ENCODE measurements at regions not wholly inside any gene's neighbourhood (a gene's known extent, or its start where the extent isn't known, plus 50 kb on each side); places are given as distances from the start of the nearest gene placed in this dataset.

DNA sequence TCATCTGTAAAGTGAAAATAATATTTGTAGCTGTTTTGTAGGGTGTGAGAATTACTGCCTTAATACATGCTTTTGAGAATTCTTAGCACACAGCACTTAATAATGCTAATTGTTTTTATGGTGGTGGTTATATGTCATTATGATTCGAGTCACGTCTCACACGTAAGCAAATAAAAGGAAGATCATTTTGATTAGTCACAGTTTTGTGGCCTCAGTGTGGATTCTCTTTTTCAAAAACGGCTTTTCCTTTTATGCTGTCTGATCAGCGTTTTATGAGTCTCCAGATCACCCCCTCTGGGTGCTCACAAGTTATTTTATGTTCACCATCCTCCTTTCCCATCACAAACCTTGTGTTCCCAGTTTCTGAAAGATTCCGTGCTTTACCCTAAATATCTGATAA, 255.6 kb upstream of the CNTN4 start:
- Mint-ChIP-seq H3K9me3 (no peaks in the 10 kb centered on the region), H3K4me1 (no peaks in the 10 kb centered on the region), H3K27me3 (no peaks in the 10 kb centered on the region), H3K36me3 (no peaks in the 10 kb centered on the region), H3K4me3 (no peak overlapping the region), H3K27ac (no peak overlapping the region)
- ATAC-seq (ENCODE audit: low read depth) (no peak), DNase-seq (ENCODE audit: low spot score in 2 of 2) (no peak)

DNA sequence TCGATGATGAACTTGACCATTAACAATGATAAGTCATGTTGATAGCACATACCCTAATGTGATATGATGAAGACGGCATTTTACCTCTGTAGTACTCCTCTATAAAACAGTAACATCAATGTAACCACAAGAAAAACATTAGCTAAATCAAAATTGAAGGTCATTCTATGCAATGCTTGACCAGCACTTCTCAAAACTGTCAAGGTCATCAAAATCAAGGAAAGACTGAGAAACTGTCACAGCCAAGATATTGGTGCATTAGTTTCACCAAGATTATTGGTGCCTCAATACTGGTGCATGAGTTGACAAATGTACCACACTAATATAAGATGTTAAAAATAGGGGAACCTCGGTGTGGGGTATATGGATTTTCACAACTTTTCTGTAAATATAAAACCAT, 251.1 kb upstream of the CNTN4 start:
- no peak overlapping the region for H3K4me3 Mint-ChIP-seq
- H3K9me3 Mint-ChIP-seq = no peaks in the 10 kb centered on the region
- no peaks in the 10 kb centered on the region for H3K27me3 Mint-ChIP-seq
- ATAC-seq (ENCODE audit: low read depth) (no peak), DNase-seq (ENCODE audit: low spot score in 2 of 2) (no peak)
- no peaks in the 10 kb centered on the region for H3K4me1 Mint-ChIP-seq
- no peaks in the 10 kb centered on the region for H3K36me3 Mint-ChIP-seq
- H3K27ac Mint-ChIP-seq = no peak overlapping the region

DNA sequence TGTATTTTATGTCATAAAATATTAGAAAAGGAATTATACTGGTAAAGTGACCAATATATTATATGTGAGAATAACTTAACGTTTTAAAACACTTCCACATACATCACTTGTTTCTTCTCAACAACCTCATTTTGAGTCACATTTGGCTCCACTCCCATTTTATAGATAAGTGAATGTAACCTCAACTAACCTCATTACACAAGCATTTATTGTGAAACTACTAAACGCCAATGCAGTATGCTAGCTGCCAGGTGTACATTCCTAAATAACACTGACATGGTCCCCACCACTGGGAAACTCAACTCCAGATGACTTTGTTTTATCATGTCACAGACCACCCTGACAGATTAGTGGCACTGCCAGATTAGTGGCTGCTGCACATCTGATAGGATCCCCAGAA, 249.7 kb upstream of the CNTN4 start:
- Mint-ChIP-seq H3K4me1 (no peaks in the 10 kb centered on the region), H3K27ac (no peak overlapping the region), H3K27me3 (no peaks in the 10 kb centered on the region), H3K4me3 (no peak overlapping the region), H3K36me3 (no peaks in the 10 kb centered on the region), H3K9me3 (no peaks in the 10 kb centered on the region)
- DNase-seq (ENCODE audit: low spot score in 2 of 2) (no peak), ATAC-seq (ENCODE audit: low read depth) (no peak)

DNA sequence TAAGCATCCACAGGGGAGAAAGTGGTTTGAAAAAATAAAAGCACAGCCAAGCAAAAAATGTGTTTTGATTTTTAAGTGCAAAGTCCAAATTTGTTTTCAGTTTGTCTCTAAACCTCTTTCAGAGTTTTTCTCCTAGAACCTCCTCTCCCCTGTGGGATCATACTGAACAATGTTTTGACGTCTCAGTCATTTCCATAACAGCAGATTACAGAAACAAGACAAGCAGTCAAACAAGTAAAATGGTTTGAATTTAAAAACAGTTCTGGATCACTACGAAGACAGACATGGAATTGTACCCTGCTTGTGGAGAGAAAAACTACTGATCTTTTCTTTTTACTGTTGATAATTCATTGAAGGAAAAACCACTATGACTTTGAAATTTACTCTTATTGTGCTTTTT, 245.7 kb upstream of the CNTN4 start:
- no peaks in the 10 kb centered on the region for H3K4me1 Mint-ChIP-seq
- H3K27ac Mint-ChIP-seq = no peak overlapping the region
- no peak overlapping the region for H3K4me3 Mint-ChIP-seq
- H3K27me3 Mint-ChIP-seq = no peaks in the 10 kb centered on the region
- DNase-seq (ENCODE audit: low spot score in 2 of 2) (no peak), ATAC-seq (ENCODE audit: low read depth) (no peak)
- no peaks in the 10 kb centered on the region for H3K9me3 Mint-ChIP-seq
- H3K36me3 Mint-ChIP-seq = no peaks in the 10 kb centered on the region

DNA sequence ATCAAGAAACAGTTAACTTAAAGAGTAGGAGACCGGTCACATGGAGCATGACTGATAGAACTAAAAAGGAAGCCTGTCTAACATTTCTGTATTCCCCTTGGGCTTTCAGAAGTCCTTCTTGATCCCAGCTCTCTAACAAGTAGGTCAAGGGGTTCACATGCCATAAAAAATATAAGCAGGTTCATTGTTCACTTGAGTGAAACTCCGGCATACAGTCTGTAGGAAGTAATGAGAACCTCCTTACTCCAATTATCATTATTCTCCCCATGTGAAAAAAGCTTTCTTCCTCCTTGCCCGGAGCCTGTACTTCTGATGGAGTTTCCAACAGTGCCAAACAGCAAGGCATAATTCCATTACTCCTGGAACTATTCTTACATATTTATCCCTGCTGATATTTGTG, 242.8 kb upstream of the CNTN4 start:
- no peaks in the 10 kb centered on the region for H3K4me1 Mint-ChIP-seq
- no peaks in the 10 kb centered on the region for H3K9me3 Mint-ChIP-seq
- no peak for DNase-seq (ENCODE audit: low spot score in 2 of 2)
- ATAC-seq (ENCODE audit: low read depth) = no peak
- H3K27me3 Mint-ChIP-seq = no peaks in the 10 kb centered on the region
- H3K27ac Mint-ChIP-seq = no peak overlapping the region
- H3K4me3 Mint-ChIP-seq = no peak overlapping the region
- no peaks in the 10 kb centered on the region for H3K36me3 Mint-ChIP-seq

DNA sequence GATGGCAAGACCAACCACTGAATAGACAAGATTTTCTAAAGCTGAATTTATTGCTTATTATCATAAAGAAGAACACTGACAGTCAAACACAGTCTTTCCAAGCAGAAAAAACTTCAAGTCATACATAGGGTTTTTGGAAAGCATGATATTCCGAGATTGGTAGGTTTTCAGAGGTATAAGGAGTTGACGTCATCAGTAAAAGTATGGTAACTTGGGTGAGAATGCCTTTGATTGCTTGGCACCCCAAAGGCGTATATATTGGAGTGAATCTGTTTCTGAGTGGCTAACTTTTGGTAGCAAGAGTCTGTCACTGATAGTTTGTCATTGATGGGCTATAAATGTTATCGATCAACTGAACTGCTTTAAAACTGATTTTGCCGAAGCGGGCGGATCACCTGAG, 227.9 kb upstream of the CNTN4 start:
- Mint-ChIP-seq H3K27ac (no peak overlapping the region), H3K36me3 (no peaks in the 10 kb centered on the region), H3K4me1 (no peaks in the 10 kb centered on the region), H3K27me3 (no peaks in the 10 kb centered on the region), H3K9me3 (peaks cover 3% of the 10 kb centered on the region), H3K4me3 (no peak overlapping the region)
- ATAC-seq (ENCODE audit: low read depth) (no peak), DNase-seq (ENCODE audit: low spot score in 2 of 2) (no peak)

DNA sequence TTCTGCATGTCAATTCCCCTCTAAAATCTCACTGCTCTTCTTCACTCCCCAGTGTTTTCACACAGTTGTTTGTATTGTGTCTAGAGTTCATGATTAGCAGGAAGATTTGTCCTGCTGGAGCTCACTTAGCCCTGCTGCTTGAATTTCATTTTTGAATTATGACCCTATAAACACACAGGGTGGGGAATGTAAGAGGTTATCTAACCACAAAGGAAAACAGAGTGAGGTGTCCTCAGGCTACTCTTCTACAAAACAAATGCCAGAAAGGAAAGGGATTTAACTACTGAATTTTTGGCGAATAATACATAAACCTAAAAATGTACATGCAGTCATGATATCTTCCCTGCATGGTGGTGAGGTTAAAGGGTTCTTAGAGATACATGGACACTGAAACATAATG, 215.1 kb upstream of the CNTN4 start:
- Mint-ChIP-seq H3K4me1 (no peaks in the 10 kb centered on the region), H3K27me3 (no peaks in the 10 kb centered on the region), H3K36me3 (no peaks in the 10 kb centered on the region), H3K9me3 (no peaks in the 10 kb centered on the region), H3K4me3 (no peak overlapping the region), H3K27ac (no peak overlapping the region)
- ATAC-seq (ENCODE audit: low read depth) (no peak), DNase-seq (ENCODE audit: low spot score in 2 of 2) (no peak)

DNA sequence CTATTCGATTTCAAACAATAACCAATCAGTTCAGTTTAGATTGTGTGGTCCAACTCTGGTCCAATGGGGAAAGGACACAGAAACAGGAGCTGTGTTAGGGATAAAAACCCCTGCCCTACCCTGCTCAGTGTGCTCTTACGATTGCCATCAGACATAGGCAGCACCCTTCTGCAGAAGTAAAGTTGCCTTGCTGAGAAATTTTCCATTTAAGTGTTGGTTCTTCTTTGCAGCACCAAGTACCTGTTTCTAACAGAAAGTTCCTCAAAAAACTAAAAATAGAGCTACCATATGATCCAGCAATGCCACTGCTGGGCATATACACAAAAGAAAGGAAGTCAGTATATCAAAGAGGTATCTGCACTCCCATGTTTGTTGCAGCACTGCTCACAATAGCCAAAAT, 206.2 kb upstream of the CNTN4 start:
- no peak overlapping the region for H3K27ac Mint-ChIP-seq
- peaks cover 13% of the 10 kb centered on the region for H3K9me3 Mint-ChIP-seq
- no peak overlapping the region for H3K4me3 Mint-ChIP-seq
- ATAC-seq (ENCODE audit: low read depth) (no peak), DNase-seq (ENCODE audit: low spot score in 2 of 2) (no peak)
- no peaks in the 10 kb centered on the region for H3K36me3 Mint-ChIP-seq
- H3K27me3 Mint-ChIP-seq = no peaks in the 10 kb centered on the region
- H3K4me1 Mint-ChIP-seq = no peaks in the 10 kb centered on the region

DNA sequence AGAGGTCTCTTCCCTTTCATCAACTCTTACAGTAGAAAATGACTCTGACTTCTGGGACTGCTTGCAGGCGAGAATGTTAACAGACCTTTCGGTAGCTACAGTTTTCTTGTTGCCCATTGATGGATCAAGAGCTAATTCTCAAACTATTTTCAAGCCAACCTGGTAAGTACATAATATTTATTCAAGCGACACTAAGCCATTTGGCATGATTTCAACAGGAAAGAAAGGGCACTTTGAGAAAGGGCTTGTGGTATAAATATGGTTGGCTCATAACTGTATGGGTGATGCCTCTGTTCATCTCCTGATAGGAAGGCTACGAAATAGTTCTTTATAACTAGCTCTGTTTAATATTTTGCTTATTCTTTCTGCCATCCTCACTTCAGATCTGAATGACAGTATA, 196.2 kb upstream of the CNTN4 start:
- ATAC-seq (ENCODE audit: low read depth) = no peak
- H3K9me3 Mint-ChIP-seq = peaks cover 3% of the 10 kb centered on the region
- H3K36me3 Mint-ChIP-seq = no peaks in the 10 kb centered on the region
- no peak overlapping the region for H3K27ac Mint-ChIP-seq
- H3K4me1 Mint-ChIP-seq = no peaks in the 10 kb centered on the region
- no peaks in the 10 kb centered on the region for H3K27me3 Mint-ChIP-seq
- H3K4me3 Mint-ChIP-seq = no peak overlapping the region
- no peak for DNase-seq (ENCODE audit: low spot score in 2 of 2)

DNA sequence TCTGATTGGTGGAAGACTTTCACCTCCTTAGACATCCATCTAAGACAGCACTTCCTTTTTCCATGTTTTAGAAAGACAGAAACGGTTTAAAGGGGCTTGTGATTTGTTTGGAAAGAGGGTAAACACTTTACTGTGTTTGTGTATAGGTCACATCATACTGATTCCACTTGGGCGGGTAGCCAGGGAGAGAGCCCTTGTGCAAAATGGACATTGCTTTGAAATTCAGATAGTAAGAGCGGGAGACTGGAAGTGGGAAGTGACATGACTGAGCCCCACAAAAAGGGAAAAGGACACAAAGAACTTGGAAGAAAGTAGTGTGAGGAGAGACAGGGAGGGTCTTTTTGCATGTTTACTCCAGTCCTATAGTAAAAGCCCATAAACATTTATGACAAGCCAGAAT, 195.6 kb upstream of the CNTN4 start:
- ATAC-seq (ENCODE audit: low read depth) (no peak), DNase-seq (ENCODE audit: low spot score in 2 of 2) (no peak)
- H3K9me3 Mint-ChIP-seq = peaks cover 3% of the 10 kb centered on the region
- no peaks in the 10 kb centered on the region for H3K27me3 Mint-ChIP-seq
- H3K36me3 Mint-ChIP-seq = no peaks in the 10 kb centered on the region
- H3K4me1 Mint-ChIP-seq = no peaks in the 10 kb centered on the region
- no peak overlapping the region for H3K4me3 Mint-ChIP-seq
- H3K27ac Mint-ChIP-seq = no peak overlapping the region

DNA sequence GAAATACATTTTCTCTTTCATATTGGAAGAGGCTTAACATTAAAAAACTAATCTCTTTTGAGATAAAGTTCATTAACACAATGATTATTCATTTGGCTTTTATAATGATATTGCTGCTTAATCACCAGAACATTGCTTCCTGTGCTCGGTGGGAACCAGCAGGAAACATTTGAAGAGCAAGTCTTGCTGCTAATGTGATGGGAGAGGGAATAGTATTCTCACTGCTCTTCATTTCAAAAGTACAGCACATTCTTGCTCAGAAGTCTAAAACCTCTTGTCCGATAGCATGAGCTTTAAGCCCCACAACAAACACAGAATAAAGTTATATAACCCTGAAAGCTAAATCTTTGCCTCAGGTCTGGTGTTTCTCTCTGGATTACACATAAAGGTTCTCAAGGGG, 190.8 kb upstream of the CNTN4 start:
- Mint-ChIP-seq H3K4me3 (no peak overlapping the region), H3K4me1 (no peaks in the 10 kb centered on the region), H3K9me3 (no peaks in the 10 kb centered on the region), H3K27ac (no peak overlapping the region), H3K27me3 (no peaks in the 10 kb centered on the region), H3K36me3 (no peaks in the 10 kb centered on the region)
- no peak for DNase-seq (ENCODE audit: low spot score in 2 of 2)
- ATAC-seq (ENCODE audit: low read depth) = no peak

DNA sequence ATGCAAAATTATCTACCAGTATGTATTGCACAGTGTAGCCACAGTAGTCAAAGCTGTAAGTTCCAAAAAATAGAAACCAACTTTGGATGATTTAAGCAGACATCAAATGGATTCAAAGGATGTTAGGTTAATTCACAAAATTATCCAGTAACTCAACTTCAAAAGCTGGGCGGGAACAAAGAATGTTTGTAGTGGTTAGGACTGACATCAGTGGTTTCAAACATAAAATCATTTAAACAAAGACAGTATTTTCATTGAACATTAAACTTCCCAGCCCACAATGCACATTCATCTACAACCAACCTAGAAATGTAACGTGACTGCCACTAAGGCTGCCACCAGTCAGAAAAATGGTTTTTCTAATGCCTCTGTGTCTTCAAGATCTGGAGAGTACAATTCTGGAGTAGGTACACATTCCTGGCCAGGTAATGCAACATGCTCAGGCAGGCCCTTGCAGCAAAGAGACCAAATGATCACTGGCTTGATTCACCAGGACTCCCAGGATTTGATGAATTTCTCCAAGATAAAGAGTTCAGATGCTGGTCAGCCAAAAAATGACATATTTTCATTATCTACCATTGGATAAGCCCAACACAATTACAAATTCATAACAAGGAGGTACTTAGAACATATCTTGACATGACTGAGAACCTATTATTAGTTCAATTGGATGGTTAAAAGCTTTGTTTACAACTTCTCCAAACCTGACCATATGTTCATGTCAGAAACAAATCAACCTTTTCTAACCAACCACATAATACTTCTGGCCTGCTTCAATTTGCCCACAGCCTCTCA, 189.8 kb upstream of the CNTN4 start:
- H3K27ac Mint-ChIP-seq = no peak overlapping the region
- no peaks in the 10 kb centered on the region for H3K4me1 Mint-ChIP-seq
- H3K9me3 Mint-ChIP-seq = no peaks in the 10 kb centered on the region
- no peak overlapping the region for H3K4me3 Mint-ChIP-seq
- ATAC-seq (ENCODE audit: low read depth) (no peak), DNase-seq (ENCODE audit: low spot score in 2 of 2) (no peak)
- H3K27me3 Mint-ChIP-seq = no peaks in the 10 kb centered on the region
- no peaks in the 10 kb centered on the region for H3K36me3 Mint-ChIP-seq

DNA sequence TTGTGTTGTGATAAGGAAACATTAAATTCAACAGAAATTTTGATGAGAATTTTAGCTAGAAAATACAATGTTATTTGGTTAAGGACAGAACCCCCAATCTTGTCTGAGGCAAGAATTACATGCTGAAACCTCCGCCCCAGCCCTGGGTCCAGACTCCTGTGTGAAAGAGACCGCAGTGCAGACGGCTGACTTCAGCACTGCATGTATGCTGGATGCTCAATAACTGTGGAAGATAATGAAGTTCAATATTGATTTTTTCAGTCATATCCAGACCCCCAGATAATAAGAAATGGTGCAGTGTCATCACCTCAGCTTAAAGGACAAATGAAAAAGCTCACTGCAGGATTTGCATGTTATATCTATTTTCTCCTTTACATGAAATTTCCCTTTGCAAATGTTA, 188.3 kb upstream of the CNTN4 start:
- Mint-ChIP-seq H3K4me3 (no peak overlapping the region), H3K27me3 (no peaks in the 10 kb centered on the region), H3K36me3 (no peaks in the 10 kb centered on the region), H3K27ac (no peak overlapping the region), H3K9me3 (peaks cover 4% of the 10 kb centered on the region), H3K4me1 (no peaks in the 10 kb centered on the region)
- DNase-seq (ENCODE audit: low spot score in 2 of 2) (no peak), ATAC-seq (ENCODE audit: low read depth) (no peak)

DNA sequence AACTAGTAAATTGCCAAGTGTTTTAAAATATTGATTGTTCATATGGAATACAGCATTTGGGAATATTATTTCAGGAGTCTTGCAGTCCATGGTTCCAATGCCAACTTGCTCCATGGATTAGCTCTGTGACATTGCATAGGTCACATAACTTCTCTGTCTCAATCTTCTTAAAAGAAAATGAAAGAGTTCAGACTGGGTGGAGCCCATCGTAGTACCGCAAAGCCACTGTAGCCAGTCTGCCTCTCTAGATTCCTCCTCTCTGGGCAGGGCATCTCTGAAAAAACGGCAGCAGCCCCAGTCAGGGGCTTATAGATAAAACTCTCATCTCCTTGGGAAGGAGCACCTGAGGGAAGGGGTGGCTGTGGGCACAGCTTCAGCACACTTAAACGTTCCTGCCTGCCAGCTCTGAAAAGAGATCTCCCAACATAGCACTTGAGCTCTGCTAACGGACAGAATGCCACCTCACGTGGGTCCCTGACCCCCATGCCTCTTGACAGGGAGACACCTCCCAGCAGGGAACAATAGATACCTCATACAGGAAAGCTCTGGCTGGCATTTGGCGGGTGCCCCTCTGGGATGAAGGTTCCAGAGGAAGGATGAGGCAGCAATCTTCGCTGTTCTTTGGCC, 168.8 kb upstream of the CNTN4 start:
- ATAC-seq (ENCODE audit: low read depth) = no peak
- Mint-ChIP-seq H3K4me3 (no peak overlapping the region), H3K4me1 (no peaks in the 10 kb centered on the region), H3K36me3 (no peaks in the 10 kb centered on the region), H3K9me3 (peaks cover 8% of the 10 kb centered on the region), H3K27me3 (no peaks in the 10 kb centered on the region), H3K27ac (no peak overlapping the region)
- no peak for DNase-seq (ENCODE audit: low spot score in 2 of 2)

DNA sequence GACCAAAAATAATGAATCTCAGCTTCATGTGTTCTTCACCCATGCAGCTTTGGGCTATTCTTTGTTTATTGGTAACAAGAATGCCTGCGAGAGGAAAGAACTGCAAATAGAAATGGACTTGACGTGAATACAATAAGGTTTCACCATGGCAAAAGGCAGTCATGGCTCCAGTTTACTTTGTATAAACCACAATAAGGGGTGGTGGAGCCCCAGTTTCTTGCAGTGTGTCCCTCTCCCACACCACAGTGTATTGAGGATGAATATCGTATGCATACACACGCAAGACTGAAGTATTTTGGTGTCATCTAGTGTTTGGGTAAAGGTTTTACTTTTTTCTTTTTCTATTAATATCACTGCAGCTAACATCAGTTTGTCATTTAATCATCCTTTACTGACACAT, 159.7 kb upstream of the CNTN4 start:
- Mint-ChIP-seq H3K27me3 (no peaks in the 10 kb centered on the region), H3K4me1 (no peaks in the 10 kb centered on the region), H3K36me3 (no peaks in the 10 kb centered on the region), H3K27ac (no peak overlapping the region), H3K4me3 (no peak overlapping the region), H3K9me3 (peaks cover 5% of the 10 kb centered on the region)
- ATAC-seq (ENCODE audit: low read depth) = no peak
- no peak for DNase-seq (ENCODE audit: low spot score in 2 of 2)
